Right lobe of liver (tissue), 4 donors: ENCODE measurements at regions not wholly inside any gene's neighbourhood (a gene's known extent, or its start where the extent isn't known, plus 50 kb on each side); places are given as distances from the start of the nearest gene placed in this dataset.

ENCODE experiments used
- CTCF ChIP-seq, 4 donors: fragments of 200-600 bp in 3 of 4; fragments of 450-650 bp in 1 of 4; IDR thresholded peaks; one replicate each; pipeline versions ENCODE4 v1.5.1 to v1.8.0; 2016 to 2022; ENCODE audit warnings: antibody characterized with exemption in 4 of 4, mild to moderate bottlenecking in 2 of 4
- POLR2A ChIP-seq: fragments of 450-650 bp; IDR thresholded peaks from one replicate; pipeline ENCODE4 v1.6.1; 2017; ENCODE audit warnings: antibody characterized with exemption, mild to moderate bottlenecking
- donor health status: DM: no; HTN: no; CAD: no.
- donor health status: DM: no; HTN: no; CAD: no.
- donor health status: DM: no; HTN: yes; CAD: no.

- TF ChIP-seq CTCF (IDR thresholded peaks at IDR 0.05) (no peak), POLR2A (no peak)
Measured at GRCh38 chr9:26559506-26559905, 333.1 kb downstream of the CAAP1 start.
